ENCODE measurements at regions not wholly inside any gene's neighbourhood (a gene's known extent, or its start where the extent isn't known, plus 50 kb on each side); places are given as distances from the start of the nearest gene placed in this dataset.

DNA sequence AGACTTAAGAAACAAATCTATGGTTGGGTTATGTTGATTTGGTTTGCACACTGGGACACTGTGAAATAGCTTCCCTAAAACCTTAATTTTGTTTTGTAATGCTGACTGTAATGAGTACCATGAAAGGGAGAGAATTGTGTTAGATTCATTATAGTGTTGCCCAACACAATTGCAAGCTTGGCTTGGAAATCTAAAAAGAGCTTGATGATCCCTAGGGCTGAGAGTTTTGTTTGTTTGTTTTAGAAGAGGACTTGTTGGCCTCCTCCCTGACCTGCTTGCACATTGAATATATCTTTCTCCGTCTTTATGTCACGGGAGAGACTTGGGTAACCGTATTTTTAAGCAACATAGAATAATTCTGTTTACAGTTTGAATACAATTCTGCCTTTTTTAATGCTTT lies 410.1 kb downstream of the ARL4A start:
- Histone ChIP-seq H3K4me3 (replicated peaks in 1 of 3; ENCODE audit: insufficient read depth in 1 of 3, low read depth in 1 of 3, low read length in 3 of 3) (no peak overlapping the region), H3K9me1 (replicated peaks; ENCODE audit: control insufficient read depth, extremely low read depth, insufficient read depth, low read length) (no peaks in the 10 kb centered on the region), H3K4me1 (ENCODE audit: control insufficient read depth, extremely low read depth, insufficient read depth, low read length) (peaks cover 10% of the 10 kb centered on the region), H3K27me3 (ENCODE audit: control insufficient read depth in 2 of 2, insufficient read depth in 2 of 2, low read length in 2 of 2) (no peaks in the 10 kb centered on the region), H3K36me3 (ENCODE audit: control insufficient read depth in 2 of 2, extremely low read depth in 1 of 2, insufficient read depth in 2 of 2, low read length in 2 of 2) (no peaks in the 10 kb centered on the region), H3K4me2 (ENCODE audit: insufficient read depth, low read length) (no peak overlapping the region), H3K27ac (ENCODE audit: insufficient read depth, low read depth, low read length) (no peak overlapping the region), H3K79me2 (ENCODE audit: control insufficient read depth, insufficient read depth, low read length) (no peaks in the 10 kb centered on the region), H2AFZ (ENCODE audit: low read depth, low read length) (no peak overlapping the region), H4K20me1 (replicated peaks; ENCODE audit: control insufficient read depth, extremely low read depth, insufficient read depth, low read length) (no peaks in the 10 kb centered on the region), H3K9me3 (replicated peaks; ENCODE audit: control insufficient read depth, insufficient read depth, low read length) (no peaks in the 10 kb centered on the region), H3K9ac (replicated peaks; ENCODE audit: extremely low read depth, insufficient read depth, low read length) (no peak overlapping the region)
- dilution Hi-C loops (cut with MboI; ENCODE audit: extremely low pct_ligation_motif_present, low sequenced_read_pairs) (no loop called here), intact Hi-C loops (cut with micrococcal nuclease) (no loop called here)
- POLR2A ChIA-PET, result no interaction called here
- TF ChIP-seq CTCF (IDR thresholded peaks at IDR 0.05; ENCODE audit: extremely low read depth in 1 of 2, insufficient read depth in 1 of 2, low read depth in 1 of 2, low read length in 2 of 2), result no peak
- TF ChIP-seq POLR2A (IDR thresholded peaks at IDR 0.05; ENCODE audit: low read depth, low read length), result no peak
- no peak for TF ChIP-seq EZH2 (IDR thresholded peaks at IDR 0.05; ENCODE audit: borderline replicate concordance, low read depth, low read length, severe bottlenecking)
- no peak for TF ChIP-seq JUN (IDR thresholded peaks at IDR 0.05; ENCODE audit: borderline replicate concordance, insufficient read depth, insufficient read length, low read depth)
- TF ChIP-seq MYC (IDR thresholded peaks at IDR 0.05; ENCODE audit: low read depth, low read length), result no peak
- TF ChIP-seq GATA2 (IDR thresholded peaks at IDR 0.05; ENCODE audit: insufficient read depth, insufficient read length, low read depth, low read length), result no peak
- no peak for TF ChIP-seq FOS (IDR thresholded peaks at IDR 0.05; ENCODE audit: borderline replicate concordance, insufficient read depth, low read length)
- no peak for TF ChIP-seq POLR2AphosphoS5 (IDR thresholded peaks at IDR 0.05; ENCODE audit: insufficient read depth, low read depth, low read length)
- TF ChIP-seq MAX (IDR thresholded peaks at IDR 0.05; ENCODE audit: insufficient read depth, insufficient read length), result no peak
- DNase-seq (ENCODE audit: low read depth, low spot score) (no peak), FAIRE-seq (no peak)
- no TSS peak for BruUV-seq (replicated peaks)
- CTCF ChIA-PET, result interaction anchor here (1.2 to 1.5 kb wide), 2 partner anchors 14 to 20 kb away, joined by 3 to 4 read pairs; no protein-coding TSS in a partner anchor

Measured in endothelial cell of umbilical vein (primary cell).